Activated CD4-positive, alpha-beta T cell treated with anti-CD3 and anti-CD28 coated beads, Interleukin-2, amount 10 ng/mL, durations not matched to agents 7 days and 5 days (primary cell): ENCODE measurements at regions not wholly inside any gene's neighbourhood (a gene's known extent, or its start where the extent isn't known, plus 50 kb on each side); places are given as distances from the start of the nearest gene placed in this dataset.

Experiments
- CTCF ChIA-PET: fragments of 350-600 bp; sonication (Branson Sonifier 250); formaldehyde crosslinking; loops from one replicate; lab custom pipeline; 2021; ENCODE audit warnings: antibody characterized with exemption; lab: Charles Lee
- POLR2A ChIA-PET: fragments of 350-600 bp; sonication (Branson Sonifier 250); formaldehyde crosslinking; loops from one replicate; lab custom pipeline; 2021; ENCODE audit warnings: antibody characterized with exemption; lab: Charles Lee
- DNase-seq: peaks from one replicate; pipeline ENCODE4 v3.0.0-alpha.2; 2020
- H3K27ac Mint-ChIP-seq: one replicate; pipeline ENCODE4 v1.8.0; 2021; ENCODE audit warnings: mild to moderate bottlenecking, moderate library complexity, mixed read lengths
- H3K27me3 Mint-ChIP-seq: one replicate; pipeline ENCODE4 v1.8.0; 2021; ENCODE audit warnings: mixed read lengths
- H3K36me3 Mint-ChIP-seq: one replicate; pipeline ENCODE4 v1.8.0; 2021; ENCODE audit warnings: low read depth, mixed read lengths
- H3K4me1 Mint-ChIP-seq: one replicate; pipeline ENCODE4 v1.8.0; 2021; ENCODE audit warnings: mixed read lengths
- H3K4me3 Mint-ChIP-seq: one replicate; pipeline ENCODE4 v1.8.0; 2021; ENCODE audit warnings: mild to moderate bottlenecking, moderate library complexity, mixed read lengths
- H3K9me3 Mint-ChIP-seq: one replicate; pipeline ENCODE4 v1.8.0; 2021; ENCODE audit warnings: mixed read lengths

GRCh38 chr12:48286665-48287064 lies 64.1 kb downstream of the ZNF641 start:
- ChIA-PET POLR2A (no interaction called here), CTCF (interaction anchor here (0.6 to 1.9 kb wide), 2 partner anchors 10 to 356 kb away, joined by 3 to 6 read pairs; no protein-coding TSS in a partner anchor)
- no peak for DNase-seq
- Mint-ChIP-seq H3K27ac (peak overlapping the region; percentile 84), H3K4me3 (no peak overlapping the region), H3K36me3 (peaks cover 7% of the 10 kb centered on the region), H3K27me3 (peaks cover 10% of the 10 kb centered on the region), H3K9me3 (peaks cover 11% of the 10 kb centered on the region), H3K4me1 (peaks cover 16% of the 10 kb centered on the region)

GRCh38 chr12:48285751-48286650 lies 64.7 kb downstream of the ZNF641 start:
- Mint-ChIP-seq H3K27ac (peak overlapping the region; percentile 84), H3K36me3 (peaks cover 7% of the 10 kb centered on the region), H3K27me3 (peaks cover 10% of the 10 kb centered on the region), H3K9me3 (peaks cover 11% of the 10 kb centered on the region), H3K4me1 (peaks cover 16% of the 10 kb centered on the region), H3K4me3 (peak overlapping the region; percentile 33)
- peak; percentile 57 for DNase-seq
- CTCF ChIA-PET: interaction anchor here (0.6 to 1.9 kb wide), 4 partner anchors 11 to 476 kb away, joined by 3 to 6 read pairs (median 3); no protein-coding TSS in a partner anchor
- POLR2A ChIA-PET: no interaction called here

- Mint-ChIP-seq H3K4me1 (peaks cover 13% of the 10 kb centered on the region), H3K27me3 (peaks cover 5% of the 10 kb centered on the region), H3K27ac (no peak overlapping the region), H3K36me3 (peaks cover 8% of the 10 kb centered on the region), H3K4me3 (no peak overlapping the region), H3K9me3 (peaks cover 11% of the 10 kb centered on the region)
- CTCF ChIA-PET: no interaction called here
- POLR2A ChIA-PET: no interaction called here
- no peak for DNase-seq
Measured at GRCh38 chr12:48281811-48282210, 68.9 kb downstream of the ZNF641 start.

- H3K4me3 Mint-ChIP-seq: no peak overlapping the region
- ChIA-PET POLR2A (no interaction called here), CTCF (interaction anchor here (1.0 to 1.2 kb wide), 2 partner anchors 82 to 515 kb away, joined by 3 read pairs; no protein-coding TSS in a partner anchor)
- H3K4me1 Mint-ChIP-seq: peaks cover 1% of the 10 kb centered on the region
- DNase-seq: no peak
- peaks cover 4% of the 10 kb centered on the region for H3K36me3 Mint-ChIP-seq
- H3K27ac Mint-ChIP-seq: no peak overlapping the region
- H3K27me3 Mint-ChIP-seq: peaks cover 5% of the 10 kb centered on the region
- H3K9me3 Mint-ChIP-seq: peaks cover 8% of the 10 kb centered on the region
Measured at GRCh38 chr12:48280572-48280971, 70.1 kb downstream of the ZNF641 start.

- CTCF ChIA-PET: interaction anchor here (0.8 to 1.2 kb wide), 4 partner anchors 10 to 516 kb away, joined by 3 read pairs; partner anchors contain the start of gene CCDC184
- POLR2A ChIA-PET: no interaction called here
- Mint-ChIP-seq H3K4me3 (no peak overlapping the region), H3K27ac (no peak overlapping the region), H3K27me3 (peaks cover 10% of the 10 kb centered on the region), H3K9me3 (peaks cover 11% of the 10 kb centered on the region), H3K4me1 (no peaks in the 10 kb centered on the region), H3K36me3 (peaks cover 5% of the 10 kb centered on the region)
- no peak for DNase-seq
Measured at GRCh38 chr12:48279601-48280000, 71.1 kb downstream of the ZNF641 start.

GRCh38 chr12:48279101-48279500 lies 71.6 kb downstream of the ZNF641 start:
- CTCF ChIA-PET: interaction anchor here (0.8 to 1.2 kb wide), 2 partner anchors 10 to 96 kb away, joined by 3 read pairs; partner anchors contain the start of gene CCDC184
- H3K27ac Mint-ChIP-seq: no peak overlapping the region
- H3K36me3 Mint-ChIP-seq: peaks cover 5% of the 10 kb centered on the region
- H3K9me3 Mint-ChIP-seq: peaks cover 11% of the 10 kb centered on the region
- H3K4me1 Mint-ChIP-seq: no peaks in the 10 kb centered on the region
- H3K27me3 Mint-ChIP-seq: peaks cover 10% of the 10 kb centered on the region
- DNase-seq: no peak
- POLR2A ChIA-PET: no interaction called here
- no peak overlapping the region for H3K4me3 Mint-ChIP-seq

- POLR2A ChIA-PET: no interaction called here
Measured at GRCh38 chr12:48276621-48277020, 73.5 kb upstream of the OR10AD1 start.

GRCh38 chr12:48266826-48267225 lies 63.7 kb upstream of the OR10AD1 start:
- Mint-ChIP-seq H3K4me1 (no peaks in the 10 kb centered on the region), H3K36me3 (no peaks in the 10 kb centered on the region), H3K27me3 (peaks cover 28% of the 10 kb centered on the region), H3K4me3 (no peak overlapping the region), H3K27ac (no peak overlapping the region), H3K9me3 (no peaks in the 10 kb centered on the region)
- CTCF ChIA-PET: no interaction called here
- POLR2A ChIA-PET: no interaction called here
- DNase-seq: no peak

More at GRCh38 chr12:48276621-48277020, 73.5 kb upstream of the OR10AD1 start:
- Mint-ChIP-seq H3K36me3 (peaks cover 5% of the 10 kb centered on the region), H3K4me3 (no peak overlapping the region), H3K27me3 (peaks cover 13% of the 10 kb centered on the region), H3K4me1 (no peaks in the 10 kb centered on the region), H3K27ac (no peak overlapping the region), H3K9me3 (peaks cover 11% of the 10 kb centered on the region)
- no peak for DNase-seq
- CTCF ChIA-PET: no interaction called here

GRCh38 chr12:48265777-48266176 lies 62.7 kb upstream of the OR10AD1 start:
- no peak for DNase-seq
- ChIA-PET POLR2A (no interaction called here), CTCF (no interaction called here)
- Mint-ChIP-seq H3K9me3 (no peaks in the 10 kb centered on the region), H3K4me1 (no peaks in the 10 kb centered on the region), H3K27ac (no peak overlapping the region), H3K36me3 (no peaks in the 10 kb centered on the region), H3K27me3 (peaks cover 28% of the 10 kb centered on the region), H3K4me3 (no peak overlapping the region)

- Mint-ChIP-seq H3K4me3 (no peak overlapping the region), H3K9me3 (no peaks in the 10 kb centered on the region), H3K27me3 (peaks cover 27% of the 10 kb centered on the region), H3K36me3 (no peaks in the 10 kb centered on the region), H3K27ac (no peak overlapping the region), H3K4me1 (no peaks in the 10 kb centered on the region)
- no peak for DNase-seq
- ChIA-PET POLR2A (no interaction called here), CTCF (no interaction called here)
Measured at GRCh38 chr12:48263617-48264016, 60.5 kb upstream of the OR10AD1 start.

- no peak overlapping the region for H3K27ac Mint-ChIP-seq
- no peak overlapping the region for H3K4me3 Mint-ChIP-seq
- ChIA-PET CTCF (no interaction called here), POLR2A (no interaction called here)
- H3K36me3 Mint-ChIP-seq: no peaks in the 10 kb centered on the region
- H3K27me3 Mint-ChIP-seq: peaks cover 23% of the 10 kb centered on the region
- H3K4me1 Mint-ChIP-seq: no peaks in the 10 kb centered on the region
- DNase-seq: no peak
- H3K9me3 Mint-ChIP-seq: no peaks in the 10 kb centered on the region
Measured at GRCh38 chr12:48261773-48262172, 58.7 kb upstream of the OR10AD1 start.
